ENCODE measurements at regions not wholly inside any gene's neighbourhood (a gene's known extent, or its start where the extent isn't known, plus 50 kb on each side); places are given as distances from the start of the nearest gene placed in this dataset.
"Not testable (repeated sequence)": the region's sequence is repeated elsewhere in the genome, so short reads cannot be mapped to it uniquely, and the experiment has no call there.

DNA sequence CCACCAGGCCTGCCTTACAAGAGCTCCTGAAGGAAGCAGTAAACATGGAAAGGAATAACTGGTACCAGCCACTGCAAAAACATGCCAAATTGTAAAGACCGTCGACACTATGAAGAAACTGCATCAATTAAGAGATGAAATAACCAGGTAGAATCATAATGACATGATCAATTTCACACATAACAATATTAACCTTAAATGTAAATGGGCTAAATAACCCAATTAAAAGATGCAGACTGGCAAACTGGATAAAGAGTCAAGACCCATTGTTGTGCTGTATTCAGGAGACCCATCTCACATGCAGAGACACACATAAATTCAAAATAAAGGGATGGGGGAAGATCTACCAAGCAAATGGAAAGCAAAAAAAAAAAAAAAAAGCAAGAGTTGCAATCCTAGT lies 179.0 kb upstream of the ETV3 start:
- not testable (repeated sequence) for H3K4me1 ChIP-seq (ENCODE audit: control insufficient read depth, low read depth, low read length)

DNA sequence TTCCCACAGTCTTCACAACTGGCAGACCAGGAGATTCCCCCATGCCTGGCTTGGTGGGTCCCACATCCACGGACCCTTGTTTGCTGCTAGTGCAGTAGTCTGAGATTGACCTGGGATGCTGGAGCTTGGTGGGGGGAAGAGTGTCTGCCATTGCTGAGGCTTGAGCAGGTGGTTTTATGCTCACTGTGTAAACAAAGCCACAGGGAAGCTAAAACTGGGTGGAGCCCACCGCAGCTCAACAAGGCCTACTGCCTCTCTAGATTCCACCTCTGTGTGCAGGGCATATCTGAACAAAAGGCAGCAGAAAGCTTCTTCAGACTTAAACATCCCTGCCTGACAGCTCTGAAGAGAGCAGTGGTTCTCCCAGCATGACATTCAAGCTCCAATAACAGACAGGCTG lies 177.3 kb upstream of the ETV3 start:
- Histone ChIP-seq H3K4me1 (ENCODE audit: control insufficient read depth, low read depth, low read length) (peaks cover 5% of the 10 kb centered on the region), H3K36me3 (ENCODE audit: control insufficient read depth, low read depth, low read length) (no peaks in the 10 kb centered on the region), H3K27me3 (ENCODE audit: control insufficient read depth, insufficient read depth, low read length) (no peaks in the 10 kb centered on the region), H3K27ac (ENCODE audit: low read length) (no peak overlapping the region), H3K4me3 (ENCODE audit: low read length) (no peak overlapping the region), H3K9ac (ENCODE audit: low read length) (no peak overlapping the region), H3K9me3 (ENCODE audit: control insufficient read depth, low read depth, low read length) (no peaks in the 10 kb centered on the region)

More for the DNA sequence above, 179.0 kb upstream of the ETV3 start:
- H3K4me3 ChIP-seq (ENCODE audit: low read length); H3K9me3 ChIP-seq (ENCODE audit: control insufficient read depth, low read depth, low read length); H3K27ac ChIP-seq (ENCODE audit: low read length); H3K9ac ChIP-seq (ENCODE audit: low read length); H3K27me3 ChIP-seq (ENCODE audit: control insufficient read depth, insufficient read depth, low read length); H3K36me3 ChIP-seq (ENCODE audit: control insufficient read depth, low read depth, low read length): not testable (repeated sequence)

DNA sequence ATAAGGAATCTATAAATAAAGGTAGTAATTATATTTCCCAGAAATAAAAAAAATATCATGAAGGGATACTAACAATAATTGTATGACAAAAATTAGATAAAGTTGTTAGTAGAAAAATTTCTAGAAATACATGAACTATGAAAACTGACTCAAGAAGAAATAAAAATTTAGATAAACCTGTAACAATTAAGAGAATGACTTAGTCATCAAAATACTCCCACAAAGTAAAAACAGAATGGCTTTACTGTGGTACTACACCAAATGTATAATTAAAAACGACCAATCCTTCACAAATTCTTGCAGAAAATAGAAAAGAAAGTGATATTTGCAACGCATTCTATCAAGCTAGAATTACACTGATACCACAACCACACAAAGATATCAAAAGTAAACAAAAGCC lies 176.2 kb upstream of the ETV3 start:
- H3K9me3 ChIP-seq (ENCODE audit: control insufficient read depth, low read depth, low read length): no peaks in the 10 kb centered on the region
- H3K27ac ChIP-seq (ENCODE audit: low read length): no peak overlapping the region
- H3K36me3 ChIP-seq (ENCODE audit: control insufficient read depth, low read depth, low read length): no peaks in the 10 kb centered on the region
- no peak overlapping the region for H3K9ac ChIP-seq (ENCODE audit: low read length)
- no peaks in the 10 kb centered on the region for H3K27me3 ChIP-seq (ENCODE audit: control insufficient read depth, insufficient read depth, low read length)
- no peak overlapping the region for H3K4me3 ChIP-seq (ENCODE audit: low read length)
- peaks cover 8% of the 10 kb centered on the region for H3K4me1 ChIP-seq (ENCODE audit: control insufficient read depth, low read depth, low read length)

DNA sequence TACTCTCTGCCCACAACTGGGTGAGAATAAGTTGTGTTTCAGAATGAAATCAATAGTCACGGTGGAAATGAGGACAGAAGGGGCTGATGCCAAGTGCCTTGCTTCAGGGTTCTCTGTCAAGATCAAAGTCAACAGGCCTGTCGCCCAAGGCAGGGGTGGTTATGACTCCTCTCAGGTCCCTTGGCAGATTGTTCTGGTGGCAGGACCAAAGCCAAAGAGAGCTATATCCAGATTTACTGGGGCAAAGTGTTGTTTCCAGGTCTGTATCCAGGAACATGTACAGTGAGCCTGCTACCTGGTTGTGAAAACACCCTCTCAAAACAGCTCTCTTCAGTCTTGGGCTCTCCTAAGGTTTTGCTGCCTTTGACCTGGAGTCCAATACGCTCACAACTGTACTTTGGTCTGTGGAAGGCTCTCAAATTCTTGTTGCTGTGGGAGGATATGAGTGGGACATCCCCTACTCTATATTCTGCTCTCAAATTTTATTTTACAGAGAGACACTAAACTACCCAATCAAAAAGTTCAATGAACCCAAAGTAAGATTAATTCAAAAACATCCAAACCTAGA lies 175.1 kb upstream of the ETV3 start:
- H3K27me3 ChIP-seq (ENCODE audit: control insufficient read depth, insufficient read depth, low read length): no peaks in the 10 kb centered on the region
- H3K27ac ChIP-seq (ENCODE audit: low read length): no peak overlapping the region
- H3K36me3 ChIP-seq (ENCODE audit: control insufficient read depth, low read depth, low read length): no peaks in the 10 kb centered on the region
- no peak overlapping the region for H3K9ac ChIP-seq (ENCODE audit: low read length)
- H3K4me3 ChIP-seq (ENCODE audit: low read length): no peak overlapping the region
- no peaks in the 10 kb centered on the region for H3K9me3 ChIP-seq (ENCODE audit: control insufficient read depth, low read depth, low read length)
- H3K4me1 ChIP-seq (ENCODE audit: control insufficient read depth, low read depth, low read length): peaks cover 8% of the 10 kb centered on the region

DNA sequence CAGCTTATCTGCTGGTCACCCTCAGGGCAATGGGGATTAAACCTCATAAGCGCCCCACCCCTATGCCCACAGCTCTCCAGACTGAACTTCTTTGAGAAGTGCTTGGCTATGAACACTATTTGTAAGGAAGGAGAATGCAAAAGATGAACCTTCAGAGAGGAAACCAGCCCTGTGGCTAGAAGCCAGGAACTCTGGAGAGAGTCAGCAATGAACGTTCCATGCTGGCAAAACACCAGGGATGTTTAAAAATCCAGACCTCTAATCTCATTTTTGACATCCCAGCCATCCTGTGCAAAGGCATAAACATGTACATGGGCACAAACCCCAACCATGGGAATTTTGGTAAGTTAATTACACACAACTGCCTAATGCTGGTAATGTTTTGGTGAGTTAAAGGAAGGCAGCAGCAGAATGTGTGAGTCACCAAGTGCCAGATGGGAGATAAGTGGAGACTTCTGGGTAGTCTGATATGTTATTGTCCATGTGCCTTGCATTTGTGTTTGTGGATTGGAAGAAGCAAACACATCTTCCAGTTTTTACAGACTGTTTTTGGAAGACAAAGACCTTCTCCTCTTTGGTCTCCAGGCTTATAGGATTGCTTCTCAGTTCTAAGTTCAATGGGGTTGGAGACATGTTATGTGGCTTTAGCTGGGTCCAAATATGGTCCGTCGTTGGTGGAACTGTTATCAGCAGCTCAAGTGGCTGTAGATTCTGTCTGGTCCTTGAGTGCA lies 174.1 kb upstream of the ETV3 start:
- Histone ChIP-seq H3K27me3 (ENCODE audit: control insufficient read depth, insufficient read depth, low read length) (no peaks in the 10 kb centered on the region), H3K9ac (ENCODE audit: low read length) (no peak overlapping the region), H3K9me3 (ENCODE audit: control insufficient read depth, low read depth, low read length) (no peaks in the 10 kb centered on the region), H3K27ac (ENCODE audit: low read length) (no peak overlapping the region), H3K36me3 (ENCODE audit: control insufficient read depth, low read depth, low read length) (no peaks in the 10 kb centered on the region), H3K4me3 (ENCODE audit: low read length) (no peak overlapping the region), H3K4me1 (ENCODE audit: control insufficient read depth, low read depth, low read length) (peaks cover 8% of the 10 kb centered on the region)

DNA sequence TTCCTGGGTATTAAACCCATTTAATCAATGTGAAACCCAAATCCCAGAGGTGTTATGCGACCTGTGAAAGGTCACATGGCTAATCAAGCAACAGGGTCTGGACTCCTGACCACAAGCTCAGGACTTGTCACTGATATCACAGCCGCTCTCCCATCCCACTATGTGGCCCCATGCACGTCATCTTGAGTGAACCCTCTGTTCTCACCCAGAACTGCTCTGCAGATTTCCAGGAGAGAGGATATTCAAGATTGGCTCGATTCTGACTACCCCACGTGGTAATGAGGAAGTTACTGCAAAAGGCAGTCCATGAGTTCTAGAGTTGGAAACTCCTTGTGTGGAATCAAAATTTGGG lies 173.5 kb upstream of the ETV3 start:
- Histone ChIP-seq H3K9me3 (ENCODE audit: control insufficient read depth, low read depth, low read length) (no peaks in the 10 kb centered on the region), H3K27ac (ENCODE audit: low read length) (no peak overlapping the region), H3K27me3 (ENCODE audit: control insufficient read depth, insufficient read depth, low read length) (no peaks in the 10 kb centered on the region), H3K4me1 (ENCODE audit: control insufficient read depth, low read depth, low read length) (peaks cover 8% of the 10 kb centered on the region), H3K36me3 (ENCODE audit: control insufficient read depth, low read depth, low read length) (no peaks in the 10 kb centered on the region), H3K9ac (ENCODE audit: low read length) (no peak overlapping the region), H3K4me3 (ENCODE audit: low read length) (no peak overlapping the region)

DNA sequence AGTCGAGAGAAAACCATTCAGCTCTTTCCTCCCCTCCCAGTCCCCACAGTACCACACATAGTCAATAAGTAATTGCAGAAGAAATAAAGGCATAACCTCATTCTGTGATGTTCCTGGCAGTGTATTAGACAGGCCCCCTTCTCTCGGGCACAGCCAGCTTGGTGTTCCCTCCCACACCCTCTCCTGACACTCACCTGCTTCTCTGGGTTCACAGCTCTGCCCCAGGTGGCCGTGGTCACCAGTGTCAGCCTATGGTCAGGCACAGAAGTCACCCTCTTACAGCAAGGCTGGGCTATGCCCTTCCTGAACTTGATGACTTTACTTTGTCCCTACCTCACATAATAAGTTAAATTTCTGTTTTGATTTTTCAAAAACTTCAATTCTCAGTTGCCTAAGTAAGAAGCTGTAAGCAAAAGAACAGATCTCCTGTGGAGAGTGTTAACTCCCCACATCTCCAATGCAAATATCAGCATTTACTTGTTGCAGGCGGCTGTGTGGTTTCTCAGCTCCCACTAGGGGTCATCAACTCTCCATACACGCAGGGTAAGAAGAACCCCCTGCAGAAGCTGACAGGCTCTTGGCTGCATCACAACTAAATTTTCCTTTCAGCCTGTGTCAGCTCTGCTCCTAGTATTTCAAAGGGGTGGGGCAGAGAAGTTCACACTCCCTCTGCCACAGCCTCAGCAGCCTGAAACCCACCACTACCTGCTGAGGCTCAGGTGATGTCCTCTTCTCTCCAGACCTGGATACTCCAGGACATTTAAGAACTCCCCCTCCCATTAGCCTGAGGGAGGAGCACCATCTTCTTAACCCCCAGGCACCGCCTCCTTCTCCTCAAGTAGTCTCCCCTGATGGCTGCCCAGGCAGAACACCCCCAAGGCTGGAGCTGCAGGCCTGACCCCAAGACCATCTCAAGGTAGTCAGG lies 172.9 kb upstream of the ETV3 start:
- H3K9me3 ChIP-seq (ENCODE audit: control insufficient read depth, low read depth, low read length); H3K36me3 ChIP-seq (ENCODE audit: control insufficient read depth, low read depth, low read length); H3K9ac ChIP-seq (ENCODE audit: low read length); H3K4me1 ChIP-seq (ENCODE audit: control insufficient read depth, low read depth, low read length); H3K27me3 ChIP-seq (ENCODE audit: control insufficient read depth, insufficient read depth, low read length); H3K4me3 ChIP-seq (ENCODE audit: low read length); H3K27ac ChIP-seq (ENCODE audit: low read length): not testable (repeated sequence)

DNA sequence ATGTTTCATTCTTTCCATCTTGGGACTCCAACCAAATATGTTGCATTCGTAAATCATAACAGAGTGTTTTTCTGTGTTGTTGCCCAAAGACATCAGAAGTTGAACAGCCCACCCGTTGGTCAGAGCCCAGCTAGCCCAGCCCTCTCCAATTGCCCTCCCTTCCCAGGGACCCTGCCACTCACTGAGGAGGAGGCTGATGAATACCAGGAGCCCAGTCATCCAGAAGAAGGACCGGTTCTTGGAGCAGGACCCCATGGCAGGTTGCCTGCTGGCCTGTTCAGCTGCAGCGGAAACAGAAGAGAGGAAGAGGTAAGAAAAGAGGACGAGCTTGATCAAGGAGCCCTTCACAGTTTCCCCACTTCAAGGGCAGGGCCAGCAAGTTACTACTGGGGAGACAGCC lies 172.2 kb upstream of the ETV3 start:
- Histone ChIP-seq H3K9ac (ENCODE audit: low read length) (no peak overlapping the region), H3K4me1 (ENCODE audit: control insufficient read depth, low read depth, low read length) (peaks cover 8% of the 10 kb centered on the region), H3K9me3 (ENCODE audit: control insufficient read depth, low read depth, low read length) (no peaks in the 10 kb centered on the region), H3K27ac (ENCODE audit: low read length) (no peak overlapping the region), H3K27me3 (ENCODE audit: control insufficient read depth, insufficient read depth, low read length) (no peaks in the 10 kb centered on the region), H3K4me3 (ENCODE audit: low read length) (no peak overlapping the region), H3K36me3 (ENCODE audit: control insufficient read depth, low read depth, low read length) (no peaks in the 10 kb centered on the region)

DNA sequence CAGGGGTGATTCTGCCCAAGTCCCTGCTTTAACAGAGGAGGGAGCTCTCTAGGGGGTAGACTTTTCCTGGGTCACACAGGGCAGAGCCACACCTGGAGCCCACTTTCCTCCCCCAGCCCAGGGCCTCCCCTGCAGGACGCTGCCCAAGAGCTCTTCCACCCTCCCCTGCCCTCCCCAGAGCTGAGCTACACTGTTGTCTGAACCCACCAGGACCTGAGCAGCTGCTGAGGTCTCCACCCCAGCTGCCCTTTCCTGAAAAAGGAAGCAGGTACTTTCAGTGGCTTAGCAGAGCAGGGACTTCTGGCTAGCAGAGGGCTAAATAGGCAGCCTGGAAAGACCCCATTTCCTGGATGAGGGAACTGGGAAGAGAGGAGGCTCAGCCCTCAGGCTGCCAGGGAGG lies 169.3 kb upstream of the ETV3 start:
- Histone ChIP-seq H3K9me3 (ENCODE audit: control insufficient read depth, low read depth, low read length) (no peaks in the 10 kb centered on the region), H3K9ac (ENCODE audit: low read length) (no peak overlapping the region), H3K36me3 (ENCODE audit: control insufficient read depth, low read depth, low read length) (no peaks in the 10 kb centered on the region), H3K4me1 (ENCODE audit: control insufficient read depth, low read depth, low read length) (peaks cover 8% of the 10 kb centered on the region), H3K4me3 (ENCODE audit: low read length) (no peak overlapping the region), H3K27me3 (ENCODE audit: control insufficient read depth, insufficient read depth, low read length) (no peaks in the 10 kb centered on the region), H3K27ac (ENCODE audit: low read length) (no peak overlapping the region)

DNA sequence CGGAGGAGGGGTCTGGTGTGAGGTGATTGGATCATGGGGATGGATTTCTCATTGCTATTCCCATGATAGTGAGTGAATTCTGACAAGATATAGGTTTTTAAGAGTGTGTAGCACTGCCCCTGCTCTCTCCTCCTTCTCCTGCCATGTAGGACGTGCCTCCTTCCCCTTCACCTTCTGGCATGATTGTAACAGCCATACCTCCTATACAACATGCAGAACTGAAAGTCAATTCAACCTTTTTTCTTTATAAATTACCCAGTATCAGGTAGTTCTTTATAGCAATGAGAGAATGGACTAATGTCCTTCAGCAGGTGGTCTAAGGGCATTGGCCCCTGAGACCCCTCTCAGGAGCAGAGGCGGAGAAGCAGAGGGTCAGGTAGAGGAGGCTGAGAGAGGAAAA lies 168.7 kb upstream of the ETV3 start:
- H3K36me3 ChIP-seq (ENCODE audit: control insufficient read depth, low read depth, low read length): no peaks in the 10 kb centered on the region
- no peak overlapping the region for H3K4me3 ChIP-seq (ENCODE audit: low read length)
- peaks cover 8% of the 10 kb centered on the region for H3K4me1 ChIP-seq (ENCODE audit: control insufficient read depth, low read depth, low read length)
- no peak overlapping the region for H3K9ac ChIP-seq (ENCODE audit: low read length)
- no peaks in the 10 kb centered on the region for H3K27me3 ChIP-seq (ENCODE audit: control insufficient read depth, insufficient read depth, low read length)
- no peak overlapping the region for H3K27ac ChIP-seq (ENCODE audit: low read length)
- H3K9me3 ChIP-seq (ENCODE audit: control insufficient read depth, low read depth, low read length): no peaks in the 10 kb centered on the region

DNA sequence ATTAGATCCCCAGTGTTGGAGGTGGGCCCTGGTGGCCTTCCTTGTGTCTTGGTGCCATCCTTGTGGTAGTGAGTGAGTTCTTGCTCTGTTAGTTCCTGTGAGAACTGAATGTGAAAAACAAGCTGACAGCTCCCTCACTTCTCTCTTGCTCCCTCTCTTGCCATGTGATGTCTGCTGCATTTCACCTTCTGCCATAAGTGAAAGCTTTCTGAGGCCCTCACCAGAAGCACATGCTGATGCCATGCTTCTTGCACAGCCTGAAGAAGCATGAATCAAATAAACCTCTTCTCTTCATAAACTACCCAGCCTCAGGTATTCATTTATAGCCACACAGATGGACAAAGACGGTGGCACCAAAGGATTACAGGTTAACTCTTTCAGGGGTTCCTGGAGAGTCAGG lies 166.1 kb upstream of the ETV3 start:
- Histone ChIP-seq H3K9me3 (ENCODE audit: control insufficient read depth, low read depth, low read length) (no peaks in the 10 kb centered on the region), H3K27me3 (ENCODE audit: control insufficient read depth, insufficient read depth, low read length) (no peaks in the 10 kb centered on the region), H3K27ac (ENCODE audit: low read length) (no peak overlapping the region), H3K36me3 (ENCODE audit: control insufficient read depth, low read depth, low read length) (no peaks in the 10 kb centered on the region), H3K4me3 (ENCODE audit: low read length) (no peak overlapping the region), H3K9ac (ENCODE audit: low read length) (no peak overlapping the region), H3K4me1 (ENCODE audit: control insufficient read depth, low read depth, low read length) (no peaks in the 10 kb centered on the region)

All from iPS-18a (cell line).